Heart right ventricle (tissue), 16 donors: ENCODE measurements at regions not wholly inside any gene's neighbourhood (a gene's known extent, or its start where the extent isn't known, plus 50 kb on each side); places are given as distances from the start of the nearest gene placed in this dataset.

Source experiments
- ATAC-seq, 8 donors: fragments of 200-7000 bp; cut with Tn5 transposase; one replicate each; pipeline ENCODE4 v1.9.1; 2020; ENCODE audit warnings: mild to moderate bottlenecking in 8 of 8, moderate library complexity in 8 of 8, moderate number of reproducible peaks in 1 of 8
- DNase-seq, 2 donors: peaks; one replicate each; pipeline ENCODE4 v3.0.0-alpha.2; 2020
- H3K27ac ChIP-seq, 10 donors: fragments of 200-600 bp; sonication (generic) in 2 of 10; one replicate each; pipeline versions ENCODE4 v1.5.0 to v1.8.0; 2020 to 2022; ENCODE audit warnings: mild to moderate bottlenecking in 3 of 10
- H3K27me3 ChIP-seq, 7 donors: fragments of 200-600 bp; one replicate each; pipeline ENCODE4 v1.8.0; 2021 to 2022; ENCODE audit warnings: mild to moderate bottlenecking in 2 of 7
- H3K36me3 ChIP-seq, 9 donors: fragments of 200-600 bp; sonication (generic) in 1 of 9; one replicate each; pipeline versions ENCODE4 v1.5.0 to v1.8.0; 2020 to 2022; ENCODE audit warnings: mild to moderate bottlenecking in 2 of 9
- H3K4me1 ChIP-seq, 9 donors: fragments of 200-600 bp; sonication (generic) in 1 of 9; one replicate each; pipeline versions ENCODE4 v1.5.0 to v1.8.0; 2020 to 2022; ENCODE audit warnings: mild to moderate bottlenecking in 4 of 9
- H3K4me3 ChIP-seq, 10 donors: fragments of 200-600 bp; sonication (generic) in 2 of 10; one replicate each; pipeline versions ENCODE4 v1.5.0 to v1.8.0; 2020 to 2022; ENCODE audit warnings: mild to moderate bottlenecking in 7 of 10, moderate library complexity in 2 of 10
- H3K9me3 ChIP-seq, 11 donors: fragments of 200-600 bp in 10 of 11; sonication (generic) in 2 of 11; one replicate each; pipeline versions ENCODE4 v1.5.0 to v1.8.0; 2013 to 2022; ENCODE audit warnings: mild to moderate bottlenecking in 2 of 11, control low read depth in 1 of 11, moderate library complexity in 1 of 11
- WGBS, 2 donors: extraction: QIAGEN DNeasy Blood & Tissue Kit; methylation state at CpG; one replicate each; pipeline ENCODE4 v1.1.7; 2013; ENCODE audit warnings: inconsistent platforms in 1 of 2; 5-methylcytosine and 5-hydroxymethylcytosine counted together
- intact Hi-C, 10 donors: fragments of 100-400 bp; cut with DNase I; formaldehyde crosslinking; loops; one replicate each; pipeline versions ENCODE4 v1.11.1 to v1.14.2; 2022
- TF ChIP-seq, protein P1 (sequence below), 9 donors: fragments of 200-600 bp; sonication (generic) in 2 of 9; IDR thresholded peaks; one replicate each; pipeline versions ENCODE4 v1.5.0 to v1.8.0; 2021 to 2022; ENCODE audit warnings: antibody characterized with exemption in 9 of 9, mild to moderate bottlenecking in 5 of 9, moderate library complexity in 1 of 9
- donor health status: Arrhythmogenic right ventricular cardiomyopathy.
- donor health status: ischemic (EF 13 %, LVEDD 7.1; RV severe dilation, severe dysfunction).
- donor health status: healthy with polysubstance abuse.
- donor health status: DM: no; HTN: yes; CAD: no.
- donor health status: DM: no; HTN: no; CAD: no.
- donor health status: ischemic (EF 25% LVEDD 6.9; RV normal size, moderate dysfunction).
- donor health status: ischemic (EF 25% LVEDD 5.7; RV mildly dilated, moderate dysfunction).
- donor health status: healthy.
- donor health status: DM: yes; HTN: yes; CAD: no.
- donor health status: Ischemic cardiomyopathy.
- donor health status: ischemic (EF 35%, LVEDD 5.7; RV mildly dilated, moderate dysfunction).
- donor health status: nonischemic (EF 11% LVEDD 7.7; RV severe dilation, severe dysfunction).
- donor health status: DM: yes; HTN: yes; CAD: no.
- donor health status: PGD.
- donor health status: ischemic (EF 29% LVEDD 5.4; RV normal size, mild dysfunction).
- donor health status: nonischemic (EF 23%, LVEDD 6.1; RV moderate dilation, normal function).

DNA sequence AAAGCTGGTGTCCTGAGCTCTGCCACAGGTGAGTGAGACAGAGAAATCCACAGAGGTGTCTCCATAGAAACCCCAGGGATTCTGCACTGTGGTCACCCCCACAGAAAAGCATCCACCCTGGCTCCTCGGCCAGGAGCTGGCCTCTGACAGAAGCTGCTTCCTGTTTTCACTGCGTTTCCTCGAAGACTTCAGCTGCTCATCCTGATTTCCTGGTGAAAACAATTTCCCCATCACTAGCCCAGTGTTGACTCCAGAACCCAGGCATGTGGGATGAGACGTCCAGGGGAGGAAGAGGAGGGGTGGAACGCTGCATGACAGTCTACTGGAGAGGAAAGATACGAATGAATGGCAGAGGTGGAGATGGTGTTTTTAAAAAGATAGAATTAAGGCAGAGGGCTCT lies 60.3 kb upstream of the GPR45 start:
- Histone ChIP-seq H3K27ac (no peak overlapping the region), H3K4me3 (no peak overlapping the region), H3K4me1 (no peaks in the 10 kb centered on the region), H3K36me3 (no peaks in the 10 kb centered on the region), H3K9me3 (no peaks in the 10 kb centered on the region), H3K27me3 (peaks cover 0 to 61% (median 24%) of the 10 kb centered on the region in 7 donors)
- TF ChIP-seq, protein P1, sequence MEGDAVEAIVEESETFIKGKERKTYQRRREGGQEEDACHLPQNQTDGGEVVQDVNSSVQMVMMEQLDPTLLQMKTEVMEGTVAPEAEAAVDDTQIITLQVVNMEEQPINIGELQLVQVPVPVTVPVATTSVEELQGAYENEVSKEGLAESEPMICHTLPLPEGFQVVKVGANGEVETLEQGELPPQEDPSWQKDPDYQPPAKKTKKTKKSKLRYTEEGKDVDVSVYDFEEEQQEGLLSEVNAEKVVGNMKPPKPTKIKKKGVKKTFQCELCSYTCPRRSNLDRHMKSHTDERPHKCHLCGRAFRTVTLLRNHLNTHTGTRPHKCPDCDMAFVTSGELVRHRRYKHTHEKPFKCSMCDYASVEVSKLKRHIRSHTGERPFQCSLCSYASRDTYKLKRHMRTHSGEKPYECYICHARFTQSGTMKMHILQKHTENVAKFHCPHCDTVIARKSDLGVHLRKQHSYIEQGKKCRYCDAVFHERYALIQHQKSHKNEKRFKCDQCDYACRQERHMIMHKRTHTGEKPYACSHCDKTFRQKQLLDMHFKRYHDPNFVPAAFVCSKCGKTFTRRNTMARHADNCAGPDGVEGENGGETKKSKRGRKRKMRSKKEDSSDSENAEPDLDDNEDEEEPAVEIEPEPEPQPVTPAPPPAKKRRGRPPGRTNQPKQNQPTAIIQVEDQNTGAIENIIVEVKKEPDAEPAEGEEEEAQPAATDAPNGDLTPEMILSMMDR (IDR thresholded peaks at IDR 0.05), result no peak
- 27 to 38% methylated on average over 6 of the region's 6 CpGs for WGBS, 2 donors
- no peak for DNase-seq
- intact Hi-C loops, result no loop called here
- ATAC-seq, result no peak

DNA sequence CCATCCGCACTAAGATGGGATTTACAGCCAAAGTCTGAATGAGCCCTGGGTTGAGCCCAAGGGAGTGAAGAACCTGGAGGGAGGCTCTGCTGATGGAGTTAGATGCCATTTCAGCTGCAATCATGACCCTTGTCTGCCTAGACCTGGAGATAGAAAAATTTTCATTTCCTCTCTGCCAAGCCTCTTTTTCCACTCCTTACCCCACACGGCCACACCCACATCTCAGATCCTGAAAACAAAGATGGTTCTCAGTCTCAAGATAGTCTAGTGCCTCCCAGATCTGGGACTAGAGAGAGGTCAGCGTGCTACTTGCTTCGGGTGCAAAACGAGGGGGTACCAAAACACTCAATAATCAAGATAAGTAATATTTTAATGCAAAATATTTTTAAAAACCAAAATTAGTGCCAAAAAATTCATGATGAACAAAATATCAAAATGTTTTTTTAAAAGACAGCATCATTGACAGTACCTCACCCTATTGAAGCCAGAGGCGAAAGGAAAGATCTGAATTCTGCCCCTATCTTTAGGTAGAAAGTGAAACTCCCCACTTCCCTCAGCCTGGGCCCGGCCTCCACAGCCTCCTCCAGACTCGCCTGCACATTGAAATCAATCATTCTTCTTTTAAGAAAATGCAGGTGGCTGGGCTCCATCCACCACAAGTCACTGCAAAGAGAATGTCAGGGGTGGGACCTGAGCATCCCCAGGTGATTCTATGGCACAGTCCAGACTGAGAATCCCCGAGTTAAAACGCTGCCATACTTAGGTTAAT lies 57.8 kb upstream of the GPR45 start:
- no peaks in the 10 kb centered on the region for H3K9me3 ChIP-seq
- H3K27ac ChIP-seq, result no peak overlapping the region
- no peaks in the 10 kb centered on the region for H3K4me1 ChIP-seq
- H3K36me3 ChIP-seq, result no peaks in the 10 kb centered on the region
- intact Hi-C loops, result no loop called here
- peaks cover 0 to 39% (median 16%) of the 10 kb centered on the region in 7 donors for H3K27me3 ChIP-seq
- TF ChIP-seq, protein P1 (IDR thresholded peaks at IDR 0.05), result no peak
- DNase-seq (no peak), ATAC-seq (no peak)
- WGBS, 2 donors, result 83 to 87% methylated on average over 10 of the region's 10 CpGs
- no peak overlapping the region for H3K4me3 ChIP-seq

DNA sequence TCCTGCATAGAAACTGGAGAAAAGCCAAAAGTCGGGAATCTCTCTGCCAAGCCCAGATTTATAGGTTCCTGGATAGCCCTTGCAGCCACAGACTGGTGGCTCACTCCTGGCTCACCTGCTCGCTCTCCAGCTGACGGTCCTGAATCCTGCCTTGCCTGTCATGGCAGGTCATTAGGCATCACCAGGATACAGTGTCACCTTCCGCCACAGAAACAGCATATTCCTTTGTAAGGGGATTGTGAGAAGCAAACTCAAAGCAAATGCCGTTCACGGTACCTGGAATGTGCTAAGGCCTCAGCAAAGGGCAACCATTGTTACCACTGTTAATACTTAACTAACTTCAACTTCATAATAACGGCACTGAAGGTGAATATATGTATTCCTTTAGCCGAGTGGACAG lies 57.1 kb upstream of the GPR45 start:
- H3K36me3 ChIP-seq, result no peaks in the 10 kb centered on the region
- no peak overlapping the region for H3K27ac ChIP-seq
- TF ChIP-seq, protein P1 (IDR thresholded peaks at IDR 0.05), result no peak
- no peaks in the 10 kb centered on the region for H3K4me1 ChIP-seq
- no peaks in the 10 kb centered on the region for H3K9me3 ChIP-seq
- peaks cover 0 to 38% (median 16%) of the 10 kb centered on the region in 7 donors for H3K27me3 ChIP-seq
- no peak for ATAC-seq
- WGBS, 2 donors, result 82 to 89% methylated on average over 8 of the region's 8 CpGs
- no peak for DNase-seq
- intact Hi-C loops, result no loop called here
- H3K4me3 ChIP-seq, result no peak overlapping the region

DNA sequence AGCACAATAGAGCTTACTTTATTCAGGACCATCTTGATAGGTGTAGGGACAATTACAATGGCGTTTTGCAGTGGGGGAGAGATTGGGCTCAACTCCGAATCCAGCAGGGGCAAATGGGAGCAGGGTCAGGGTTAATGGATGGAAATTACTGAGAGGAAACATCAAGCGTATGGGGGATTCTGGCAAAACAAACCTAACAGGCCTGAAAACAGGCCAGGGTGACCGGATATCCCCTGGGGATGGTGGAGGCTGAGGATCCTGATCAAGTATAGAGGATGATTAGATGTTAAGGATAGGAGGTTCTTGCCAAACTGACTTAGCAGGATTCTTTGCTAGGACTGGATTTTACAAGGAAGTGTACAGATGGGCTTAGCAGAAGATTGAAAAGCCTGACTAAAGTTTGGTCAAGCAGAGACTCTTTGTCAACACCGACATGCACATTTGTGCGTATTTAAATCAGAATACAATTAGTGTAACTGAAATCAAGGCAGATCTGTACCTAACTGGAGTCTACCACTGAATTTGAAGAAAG lies 54.5 kb upstream of the GPR45 start:
- Histone ChIP-seq H3K4me3 (no peak overlapping the region), H3K9me3 (peaks cover 0 to 10% (median 0%) of the 10 kb centered on the region in 11 donors), H3K36me3 (no peaks in the 10 kb centered on the region), H3K4me1 (no peaks in the 10 kb centered on the region), H3K27ac (no peak overlapping the region), H3K27me3 (peaks cover 0 to 35% (median 6%) of the 10 kb centered on the region in 7 donors)
- TF ChIP-seq, protein P1 (IDR thresholded peaks at IDR 0.05), result no peak
- 56 to 60% methylated on average over 6 of the region's 6 CpGs for WGBS, 2 donors
- intact Hi-C loops, result loop anchor here in 1 of 10 donors (1.0 kb wide), 1 partner anchor 17 kb away; no protein-coding TSS in a partner anchor
- no peak for DNase-seq
- no peak for ATAC-seq
